GDM1 (cell line): ENCODE measurements at regions not wholly inside any gene's neighbourhood (a gene's known extent, or its start where the extent isn't known, plus 50 kb on each side); places are given as distances from the start of the nearest gene placed in this dataset.

Source experiments
- DNase-seq: peaks from one replicate; lab custom pipeline; 2025; lab: John Stamatoyannopoulos, UW

DNA sequence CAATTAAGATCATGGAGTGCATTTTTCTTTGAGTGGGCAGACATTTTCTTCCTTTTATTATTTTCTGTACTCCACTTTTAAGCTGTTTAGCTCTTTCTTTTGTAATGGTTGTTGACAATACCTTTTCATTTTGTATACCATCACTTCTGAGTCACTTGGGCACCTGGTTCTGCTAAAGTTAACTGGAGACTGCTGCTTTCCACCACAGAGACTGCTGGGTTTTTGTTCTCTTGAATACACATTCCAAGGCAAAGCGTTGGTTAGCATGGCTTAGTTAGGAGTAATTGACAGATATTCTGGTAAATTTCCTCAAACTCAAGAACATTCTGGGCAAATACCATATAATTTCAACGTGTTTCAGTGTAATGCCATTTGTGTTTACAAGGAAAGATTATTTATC lies 541.9 kb upstream of the CELF2 start:
- DNase-seq = no peak

DNA sequence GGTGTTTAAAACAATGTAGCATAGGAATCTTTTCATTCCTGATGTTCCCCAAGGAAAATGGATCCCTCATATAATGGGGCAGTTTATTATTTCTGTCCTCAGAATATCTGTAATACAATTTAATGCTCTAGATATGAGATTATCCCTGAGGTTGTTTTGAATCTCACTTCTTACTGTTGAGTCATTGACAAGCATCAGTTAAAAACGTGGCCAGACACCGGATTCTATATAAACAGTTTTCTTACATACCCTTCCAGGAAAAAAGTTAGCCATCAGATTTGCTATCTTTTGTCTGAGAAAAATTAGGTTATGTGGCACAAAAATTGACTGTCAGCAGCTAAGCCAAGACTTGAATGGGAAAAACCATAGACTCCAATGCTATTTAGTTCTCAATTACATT lies 539.8 kb upstream of the CELF2 start:
- DNase-seq = no peak

- no peak for DNase-seq
Measured at GRCh38 chr10:10479465-10479864, 538.2 kb upstream of the CELF2 start.

DNA sequence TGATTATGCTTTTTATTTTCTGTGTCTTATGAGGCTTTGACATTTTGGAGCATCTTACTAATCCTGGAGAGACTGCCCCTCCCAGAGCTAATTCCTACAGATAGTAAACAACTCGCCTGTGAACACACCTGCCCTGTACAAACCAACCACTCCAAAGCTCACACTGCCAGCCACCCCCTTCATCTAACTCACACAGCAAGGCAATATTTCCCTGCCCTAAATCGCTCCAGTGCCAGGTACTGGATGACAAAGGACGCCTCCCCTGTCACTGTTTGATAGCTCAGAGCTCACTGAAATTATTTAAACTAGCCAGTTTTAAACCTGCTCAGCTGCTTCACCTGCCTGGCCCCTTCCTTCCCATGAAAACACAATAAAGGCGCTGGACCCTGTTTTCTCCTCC lies 535.1 kb upstream of the CELF2 start:
- no peak for DNase-seq

GRCh38 chr10:10489076-10489475 lies 528.6 kb upstream of the CELF2 start:
- no peak for DNase-seq

- DNase-seq = no peak
Measured at GRCh38 chr10:10489805-10490571, 527.7 kb upstream of the CELF2 start.

DNA sequence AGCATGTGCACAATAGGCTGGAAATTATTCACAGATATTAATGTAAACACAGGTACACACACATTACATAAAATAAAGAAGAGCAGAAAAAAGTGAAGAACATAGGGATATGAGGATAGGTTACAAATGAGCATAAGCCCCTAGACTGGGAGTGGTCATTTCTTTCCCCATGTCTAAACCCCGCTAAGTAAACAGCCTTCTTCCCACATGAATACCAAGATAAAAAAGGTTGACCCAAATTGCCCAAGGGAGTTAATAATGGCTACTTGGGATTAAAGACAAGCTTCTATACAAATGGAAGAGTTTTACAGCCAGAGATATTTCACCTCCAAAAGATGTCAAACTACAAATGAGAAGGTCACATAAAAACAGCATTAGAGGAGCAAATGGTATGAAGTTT lies 527.1 kb upstream of the CELF2 start:
- no peak for DNase-seq

- no peak for DNase-seq
Measured at GRCh38 chr10:10492420-10492819, 525.3 kb upstream of the CELF2 start.

GRCh38 chr10:10493833-10494232 lies 523.8 kb upstream of the CELF2 start:
- no peak for DNase-seq

DNA sequence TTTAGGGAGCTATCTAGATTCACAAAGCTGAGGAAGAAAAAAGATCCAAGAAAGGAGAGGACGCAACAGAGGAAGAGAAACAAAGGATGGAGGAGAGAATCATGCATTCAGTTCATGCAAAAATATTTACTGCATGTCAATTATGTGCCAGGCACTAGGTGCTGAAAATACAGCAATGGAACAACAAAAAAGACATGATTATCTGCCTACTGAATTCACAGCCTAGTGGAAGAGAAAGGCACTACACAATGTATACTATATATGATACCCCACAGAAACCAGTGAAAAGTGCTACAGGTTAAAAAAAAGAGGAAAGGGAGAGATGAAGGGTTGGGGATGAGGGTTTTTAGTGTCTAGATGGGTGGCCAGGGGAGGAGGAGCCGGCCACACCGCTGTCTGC lies 520.4 kb upstream of the CELF2 start:
- DNase-seq = no peak

- DNase-seq = no peak
Measured at GRCh38 chr10:10498781-10499180, 518.9 kb upstream of the CELF2 start.

DNA sequence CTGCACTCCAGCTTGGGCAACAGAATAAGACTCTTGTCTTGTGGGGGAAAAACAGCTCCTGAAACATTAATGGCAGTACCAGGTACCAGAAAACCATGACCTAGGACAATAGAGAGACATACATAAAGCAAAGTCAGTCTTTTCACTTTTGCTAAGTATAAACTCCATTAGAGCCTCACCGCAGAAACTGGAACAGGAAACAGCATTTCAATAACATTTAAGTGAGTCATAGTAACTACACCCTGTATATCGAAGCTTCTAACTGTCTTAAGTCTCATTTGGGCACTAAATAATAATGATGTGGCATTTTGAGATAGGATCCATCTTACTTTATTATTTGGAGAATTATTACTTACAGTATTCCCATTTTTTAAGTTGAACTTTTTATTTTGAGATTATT lies 517.8 kb upstream of the CELF2 start:
- DNase-seq = no peak

GRCh38 chr10:10500937-10501336 lies 516.7 kb upstream of the CELF2 start:
- DNase-seq = no peak

GRCh38 chr10:10503772-10504171 lies 513.9 kb upstream of the CELF2 start:
- DNase-seq = no peak

- DNase-seq = no peak
Measured at GRCh38 chr10:10508211-10508610, 509.5 kb upstream of the CELF2 start.

GRCh38 chr10:10510179-10510578 lies 507.5 kb upstream of the CELF2 start:
- DNase-seq = no peak

DNA sequence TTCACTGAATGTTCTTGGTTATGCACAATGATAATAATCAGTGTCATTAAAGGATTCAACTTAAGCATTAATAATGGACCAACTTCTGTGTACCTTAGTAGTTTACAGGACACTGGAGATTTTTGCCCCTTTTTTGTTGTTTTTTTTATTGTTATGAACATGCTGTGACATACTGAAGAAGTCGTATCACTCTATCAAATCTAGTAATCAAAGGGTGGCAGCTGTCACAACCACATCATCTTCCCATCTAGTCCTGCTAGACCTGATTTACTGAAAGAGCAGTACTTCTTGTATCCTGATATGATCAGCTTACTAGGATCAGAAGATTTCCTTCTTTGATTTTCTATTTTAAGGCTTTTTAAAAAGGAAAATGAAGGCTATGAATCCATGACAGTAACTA lies 504.6 kb upstream of the CELF2 start:
- no peak for DNase-seq

DNA sequence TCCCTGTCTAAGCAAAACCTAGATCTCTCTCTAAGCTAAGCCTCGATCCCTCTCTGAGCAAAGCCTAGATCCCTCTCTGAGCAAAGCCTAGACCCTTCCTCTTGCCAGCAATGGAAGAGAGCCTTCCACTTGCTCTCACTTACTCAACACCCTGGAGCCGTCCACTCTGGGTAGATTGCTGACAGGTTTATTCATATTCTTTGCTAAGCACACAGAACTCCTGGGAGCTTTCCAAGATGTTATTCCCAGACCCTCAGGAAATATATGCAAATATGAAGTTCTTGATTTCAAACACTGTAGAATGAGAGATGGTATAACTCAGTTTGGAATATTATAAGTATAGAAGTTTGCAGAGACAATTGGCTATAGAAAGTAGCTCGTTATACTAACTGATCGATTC lies 503.8 kb upstream of the CELF2 start:
- no peak for DNase-seq

DNA sequence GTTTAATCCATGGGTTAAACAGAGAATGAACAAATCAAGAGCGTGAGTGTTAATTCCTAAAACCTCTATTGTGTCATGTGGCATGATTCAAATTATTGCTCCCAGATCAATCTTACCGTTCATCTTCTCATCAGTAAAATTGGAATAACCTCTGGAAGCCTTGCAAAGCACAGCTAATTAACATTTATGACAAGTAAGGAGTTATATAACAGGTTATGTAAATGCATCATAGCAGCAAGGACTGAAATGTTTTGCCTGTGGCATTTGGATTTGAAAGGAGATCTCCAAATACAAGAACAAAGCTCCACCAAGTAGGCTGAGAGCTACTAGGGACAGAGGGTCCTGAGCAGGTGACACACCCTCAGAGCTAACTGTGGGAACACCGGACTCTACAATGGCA lies 502.9 kb upstream of the CELF2 start:
- DNase-seq = no peak

- no peak for DNase-seq
Measured at GRCh38 chr10:10515479-10516204, 502.0 kb upstream of the CELF2 start.

DNA sequence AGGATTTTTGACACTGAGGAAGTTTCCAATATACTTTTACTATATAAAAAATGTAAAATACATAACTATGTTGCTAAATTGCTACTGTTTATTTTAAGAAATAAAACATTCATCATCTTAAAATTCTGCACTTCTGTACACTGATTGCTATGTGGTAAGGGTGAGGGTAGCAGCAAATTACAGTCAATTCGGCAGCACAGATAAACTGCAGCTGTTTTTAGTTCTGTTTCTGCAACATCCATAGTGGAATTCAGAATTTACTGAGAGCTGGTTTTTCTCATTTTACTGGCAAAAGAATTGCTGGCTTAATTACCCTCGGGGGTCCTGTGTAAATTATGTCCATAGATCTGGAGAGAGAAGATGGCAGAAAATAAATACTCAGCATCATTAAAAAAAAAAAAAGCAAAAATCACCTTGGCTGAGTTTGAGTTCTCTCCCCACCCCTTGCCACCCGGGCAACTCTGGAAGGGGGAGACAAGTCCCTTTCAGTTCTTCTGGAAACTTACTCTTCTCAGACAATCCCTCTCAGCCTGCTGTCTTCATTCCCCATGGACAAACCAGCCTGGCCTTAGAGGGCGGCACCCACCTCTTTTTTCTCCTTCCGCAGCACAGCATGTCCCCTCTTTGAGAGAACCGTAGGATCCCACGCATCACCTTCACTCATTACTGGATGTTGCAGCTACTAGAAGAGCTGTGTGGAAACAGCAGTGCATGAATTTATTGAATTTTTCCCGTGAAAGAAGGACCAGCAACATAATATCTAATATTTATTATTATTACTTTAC lies 501.1 kb upstream of the CELF2 start:
- no peak for DNase-seq

DNA sequence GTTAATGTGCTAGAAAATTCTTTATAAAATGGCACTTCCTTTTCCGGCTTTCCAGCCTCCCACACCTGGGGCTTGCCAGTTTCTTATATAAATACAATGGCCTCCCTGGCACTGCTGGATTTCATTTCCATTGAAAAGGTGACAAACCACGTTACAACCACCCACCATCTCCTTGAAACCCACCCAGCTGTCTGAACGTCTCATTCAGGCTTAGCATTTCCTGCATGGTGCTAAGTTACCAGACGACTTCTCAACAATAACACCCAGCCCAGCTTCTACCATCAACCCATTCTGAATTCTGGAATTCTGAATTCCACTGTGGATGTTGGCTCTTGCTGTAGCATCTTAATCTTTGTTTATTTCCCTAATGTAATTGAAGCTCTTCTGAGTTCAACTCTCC lies 499.8 kb upstream of the CELF2 start:
- DNase-seq = no peak

DNA sequence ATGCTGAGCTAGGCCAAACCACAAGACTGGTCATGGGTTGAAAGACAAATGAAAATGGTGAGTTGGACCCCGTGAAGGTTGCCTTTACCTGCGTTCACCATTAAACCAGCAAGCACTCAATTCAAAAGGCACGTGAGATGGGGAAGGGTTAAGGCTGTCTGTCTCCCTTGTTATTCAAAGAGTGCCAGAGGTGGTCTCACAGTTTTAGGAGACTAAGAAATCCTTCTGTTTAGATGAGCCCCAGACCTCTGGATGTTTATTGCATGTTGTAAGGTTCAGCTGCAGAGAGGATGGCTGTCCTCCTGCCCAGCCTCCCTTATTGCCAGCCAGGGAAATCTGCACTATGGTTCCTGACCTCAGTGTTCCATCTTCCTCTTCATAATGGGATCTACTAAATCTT lies 498.0 kb upstream of the CELF2 start:
- no peak for DNase-seq
